SJCRH30 (cell line): ENCODE measurements at regions not wholly inside any gene's neighbourhood (a gene's known extent, or its start where the extent isn't known, plus 50 kb on each side); places are given as distances from the start of the nearest gene placed in this dataset.

Source experiments
- DNase-seq, 2 experiments: peaks; one replicate each; pipeline ENCODE4 v3.0.0-alpha.2; 2015 to 2020
- H3K27ac ChIP-seq: fragments of 250-450 bp; sonication (Bioruptor Pico); 2 replicates; pipeline ENCODE4 v1.5.1; 2020; ENCODE audit warnings: mild to moderate bottlenecking, moderate library complexity
- H3K27me3 ChIP-seq: fragments of 250-450 bp; sonication (Bioruptor Pico); 2 replicates; pipeline ENCODE4 v1.5.1; 2020; ENCODE audit warnings: mild to moderate bottlenecking, moderate library complexity
- H3K36me3 ChIP-seq: fragments of 250-450 bp; sonication (Bioruptor Pico); 2 replicates; pipeline ENCODE4 v1.5.1; 2020; ENCODE audit warnings: mild to moderate bottlenecking, moderate library complexity
- H3K4me1 ChIP-seq: fragments of 250-450 bp; sonication (Bioruptor Pico); 2 replicates; pipeline ENCODE4 v1.5.1; 2020; ENCODE audit warnings: mild to moderate bottlenecking, moderate library complexity
- H3K4me3 ChIP-seq: fragments of 250-450 bp; sonication (Bioruptor Pico); 2 replicates; pipeline ENCODE4 v1.5.1; 2020; ENCODE audit warnings: mild to moderate bottlenecking, moderate library complexity
- H3K9me3 ChIP-seq: fragments of 250-450 bp; sonication (Bioruptor Pico); replicated peaks from 2 replicates; pipeline ENCODE4 v1.5.1; 2020; ENCODE audit warnings: mild to moderate bottlenecking, moderate library complexity

DNA sequence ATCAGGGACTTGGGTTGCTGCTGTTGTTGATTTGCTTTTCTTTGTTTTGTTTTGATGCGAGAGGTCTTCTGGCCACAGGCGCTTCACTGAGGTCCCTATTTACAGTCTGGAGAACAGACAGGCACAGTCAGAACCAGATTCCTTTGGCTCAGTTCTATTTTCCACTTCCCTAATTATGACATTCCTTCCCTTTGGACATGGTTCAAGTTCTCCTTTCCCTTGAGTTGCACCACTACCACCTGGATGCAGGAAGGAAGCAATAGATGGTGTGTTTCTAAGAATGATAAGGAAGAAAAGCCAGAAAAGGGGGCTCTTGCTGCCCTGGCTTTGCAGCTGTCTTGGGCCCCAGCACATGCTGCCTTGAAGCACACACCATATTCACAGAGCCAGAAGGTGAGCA is 160.6 kb downstream of the MAF start:
- no peaks in the 10 kb centered on the region for H3K9me3 ChIP-seq
- DNase-seq = no peak
- H3K27ac ChIP-seq = no peak overlapping the region
- no peaks in the 10 kb centered on the region for H3K4me1 ChIP-seq
- H3K27me3 ChIP-seq = no peaks in the 10 kb centered on the region
- H3K4me3 ChIP-seq = no peak overlapping the region
- H3K36me3 ChIP-seq = no peaks in the 10 kb centered on the region

DNA sequence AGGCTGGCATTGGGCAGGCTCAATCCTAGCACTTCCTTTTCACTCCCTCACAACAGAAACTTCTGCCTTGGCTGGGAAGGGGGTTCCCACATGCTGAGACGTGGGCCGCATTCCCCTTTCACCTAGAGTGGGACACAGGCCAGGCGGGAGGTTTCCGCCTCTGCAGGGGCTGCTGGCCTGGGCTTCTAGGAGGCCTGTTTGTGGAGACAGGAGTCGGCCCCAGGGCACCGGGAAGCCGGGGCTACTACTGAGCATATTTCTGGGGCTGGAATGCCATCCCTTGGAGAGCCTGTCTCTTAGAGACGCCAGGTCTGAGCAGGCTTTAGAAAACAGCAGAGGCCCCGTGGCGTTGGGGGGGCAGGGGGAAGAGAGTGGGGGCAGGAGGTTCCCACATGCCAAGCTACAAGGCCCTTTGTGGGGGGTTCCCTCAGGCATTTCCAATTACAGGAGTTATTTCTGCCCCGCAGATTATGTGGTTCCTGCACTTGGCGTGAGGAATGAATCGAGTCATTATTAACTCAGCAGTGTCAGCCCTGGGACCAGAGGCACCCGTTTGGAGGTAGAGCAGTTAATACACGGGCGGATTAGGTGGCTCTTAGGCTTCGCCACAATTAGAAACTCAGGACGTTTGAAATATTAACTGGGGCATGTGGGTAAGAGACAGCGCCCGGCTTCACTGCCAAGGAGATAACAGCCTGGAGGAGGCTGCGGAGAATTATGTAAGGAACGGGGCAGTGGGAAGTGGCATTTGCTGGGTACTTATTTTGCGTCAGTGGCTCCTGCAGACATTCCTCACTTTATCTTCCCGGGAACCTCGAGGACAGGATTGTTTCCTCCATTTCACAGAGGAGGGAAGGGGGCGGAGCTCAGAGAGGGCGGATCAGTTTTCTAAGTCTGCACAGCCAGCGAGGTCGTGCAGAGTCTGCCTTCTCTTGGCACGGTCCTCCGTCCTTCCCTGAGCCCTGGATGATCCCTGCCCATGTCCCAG is 162.5 kb downstream of the MAF start:
- H3K4me3 ChIP-seq = peak overlapping the region; percentile 23
- DNase-seq = peak; percentile 41 to 62
- H3K4me1 ChIP-seq = no peaks in the 10 kb centered on the region
- H3K36me3 ChIP-seq = no peaks in the 10 kb centered on the region
- H3K27me3 ChIP-seq = no peaks in the 10 kb centered on the region
- no peaks in the 10 kb centered on the region for H3K9me3 ChIP-seq
- H3K27ac ChIP-seq = no peak overlapping the region

DNA sequence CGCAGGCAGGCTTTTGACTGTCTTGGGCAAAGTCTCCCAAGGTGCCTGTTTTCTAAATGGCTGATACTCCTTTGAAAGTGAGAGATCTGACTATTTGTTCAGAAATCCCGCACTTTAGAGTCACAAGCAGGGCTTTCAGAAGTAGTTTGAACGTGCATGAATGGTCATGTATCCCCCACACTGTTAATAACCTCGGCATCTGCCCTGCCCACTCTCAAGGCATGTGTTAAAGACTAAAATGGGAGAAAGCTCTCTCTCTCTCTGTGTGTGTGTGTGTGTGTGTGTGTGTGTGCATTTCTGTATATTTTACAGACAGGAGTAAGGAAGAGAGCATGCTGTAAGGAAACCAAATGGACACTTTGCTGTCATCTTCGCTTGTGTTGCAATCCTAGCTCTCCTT is 163.7 kb downstream of the MAF start:
- no peaks in the 10 kb centered on the region for H3K9me3 ChIP-seq
- no peaks in the 10 kb centered on the region for H3K36me3 ChIP-seq
- no peak overlapping the region for H3K4me3 ChIP-seq
- H3K4me1 ChIP-seq = no peaks in the 10 kb centered on the region
- no peaks in the 10 kb centered on the region for H3K27me3 ChIP-seq
- DNase-seq = no peak
- H3K27ac ChIP-seq = no peak overlapping the region

DNA sequence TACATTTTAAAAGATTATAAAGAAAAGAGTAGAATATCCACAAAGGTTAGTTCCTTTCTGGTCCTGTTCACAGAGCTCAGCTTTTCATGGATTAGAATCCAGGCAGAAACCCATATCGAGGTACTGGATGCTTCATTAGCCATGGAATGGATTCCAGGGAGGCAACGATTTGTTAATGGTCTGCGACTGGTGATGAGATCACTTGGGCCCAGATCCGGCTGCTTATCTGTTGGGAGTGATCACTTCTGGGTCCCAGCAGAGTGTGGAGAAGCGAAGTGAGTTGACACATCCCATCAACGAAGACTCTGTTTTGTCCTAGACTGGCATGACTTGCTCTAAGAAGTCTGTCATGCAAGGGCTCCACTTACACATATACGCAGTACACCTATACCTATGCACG is 165.8 kb downstream of the MAF start:
- Histone ChIP-seq H3K27me3 (no peaks in the 10 kb centered on the region), H3K36me3 (no peaks in the 10 kb centered on the region)

DNA sequence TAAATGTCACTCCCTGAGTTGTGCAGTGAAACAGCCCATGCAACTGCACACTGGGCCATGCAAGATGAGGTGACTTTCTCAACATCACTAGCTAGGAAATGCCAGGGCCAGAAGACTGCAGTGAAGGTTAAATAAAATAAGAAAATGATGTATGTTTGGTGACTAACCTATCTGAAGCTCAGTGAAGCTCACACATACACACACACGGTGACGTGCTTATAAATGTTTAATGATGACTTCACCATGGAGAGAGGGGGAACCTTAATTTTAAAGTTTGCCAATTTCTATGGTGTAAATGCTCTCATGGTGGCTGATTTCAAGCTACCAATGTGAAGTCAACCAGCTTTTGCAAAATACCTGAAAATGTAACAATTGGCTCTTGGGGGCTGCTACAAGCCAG is 166.4 kb downstream of the MAF start:
- H3K36me3 ChIP-seq = no peaks in the 10 kb centered on the region
- no peaks in the 10 kb centered on the region for H3K4me1 ChIP-seq
- H3K27ac ChIP-seq = no peak overlapping the region
- H3K4me3 ChIP-seq = no peak overlapping the region
- H3K27me3 ChIP-seq = no peaks in the 10 kb centered on the region
- no peaks in the 10 kb centered on the region for H3K9me3 ChIP-seq
- DNase-seq = no peak

More for the DNA sequence above, 165.8 kb downstream of the MAF start:
- no peaks in the 10 kb centered on the region for H3K4me1 ChIP-seq
- DNase-seq = no peak
- H3K27ac ChIP-seq = no peak overlapping the region
- H3K4me3 ChIP-seq = no peak overlapping the region
- H3K9me3 ChIP-seq = no peaks in the 10 kb centered on the region

DNA sequence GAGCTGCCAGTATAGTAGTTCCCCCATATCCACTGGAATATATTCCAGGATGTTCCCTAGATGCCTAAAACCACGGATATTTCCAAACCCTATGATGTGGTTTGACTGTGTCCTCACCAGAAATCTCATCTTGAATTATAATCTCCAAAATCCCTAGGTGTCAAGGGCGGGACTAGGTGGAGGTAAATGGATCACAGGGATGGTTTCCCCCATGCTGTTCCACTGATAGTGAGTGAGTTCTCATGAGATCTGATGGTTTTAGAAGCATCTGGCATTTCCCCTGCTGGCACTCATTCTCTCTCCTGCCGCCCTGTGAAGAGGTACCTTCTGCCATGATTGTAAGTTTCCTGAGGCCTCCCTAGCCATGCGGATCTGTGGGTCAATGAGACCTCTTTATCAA is 168.6 kb downstream of the MAF start:
- no peaks in the 10 kb centered on the region for H3K4me1 ChIP-seq
- H3K27me3 ChIP-seq = no peaks in the 10 kb centered on the region
- H3K4me3 ChIP-seq = no peak overlapping the region
- H3K27ac ChIP-seq = no peak overlapping the region
- no peaks in the 10 kb centered on the region for H3K9me3 ChIP-seq
- H3K36me3 ChIP-seq = no peaks in the 10 kb centered on the region
- no peak for DNase-seq

DNA sequence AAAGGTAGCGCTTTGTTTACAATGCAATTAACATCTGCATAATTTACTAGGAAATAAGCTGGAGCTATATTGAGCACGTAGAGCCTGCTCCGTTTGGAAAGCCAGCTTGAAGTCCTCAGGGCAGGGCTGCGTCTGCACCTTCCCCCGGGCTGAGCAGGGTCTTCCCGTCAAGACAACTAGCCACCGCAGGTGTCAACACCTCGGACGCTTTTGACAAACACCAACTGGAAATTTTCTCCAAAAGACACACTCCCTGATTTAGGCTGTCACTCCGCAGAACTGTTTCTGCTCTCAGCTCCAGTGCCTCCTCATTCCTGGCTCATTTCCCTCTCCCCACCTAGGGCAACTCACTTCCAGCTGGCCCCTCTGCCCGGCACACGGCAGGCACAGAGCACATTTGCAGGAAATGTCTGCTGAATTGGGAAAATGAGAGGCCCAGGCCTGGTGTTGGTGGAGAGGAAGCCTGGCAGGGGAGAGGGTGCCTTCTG is 170.3 kb downstream of the MAF start:
- no peaks in the 10 kb centered on the region for H3K36me3 ChIP-seq
- no peak overlapping the region for H3K27ac ChIP-seq
- DNase-seq = no peak

DNA sequence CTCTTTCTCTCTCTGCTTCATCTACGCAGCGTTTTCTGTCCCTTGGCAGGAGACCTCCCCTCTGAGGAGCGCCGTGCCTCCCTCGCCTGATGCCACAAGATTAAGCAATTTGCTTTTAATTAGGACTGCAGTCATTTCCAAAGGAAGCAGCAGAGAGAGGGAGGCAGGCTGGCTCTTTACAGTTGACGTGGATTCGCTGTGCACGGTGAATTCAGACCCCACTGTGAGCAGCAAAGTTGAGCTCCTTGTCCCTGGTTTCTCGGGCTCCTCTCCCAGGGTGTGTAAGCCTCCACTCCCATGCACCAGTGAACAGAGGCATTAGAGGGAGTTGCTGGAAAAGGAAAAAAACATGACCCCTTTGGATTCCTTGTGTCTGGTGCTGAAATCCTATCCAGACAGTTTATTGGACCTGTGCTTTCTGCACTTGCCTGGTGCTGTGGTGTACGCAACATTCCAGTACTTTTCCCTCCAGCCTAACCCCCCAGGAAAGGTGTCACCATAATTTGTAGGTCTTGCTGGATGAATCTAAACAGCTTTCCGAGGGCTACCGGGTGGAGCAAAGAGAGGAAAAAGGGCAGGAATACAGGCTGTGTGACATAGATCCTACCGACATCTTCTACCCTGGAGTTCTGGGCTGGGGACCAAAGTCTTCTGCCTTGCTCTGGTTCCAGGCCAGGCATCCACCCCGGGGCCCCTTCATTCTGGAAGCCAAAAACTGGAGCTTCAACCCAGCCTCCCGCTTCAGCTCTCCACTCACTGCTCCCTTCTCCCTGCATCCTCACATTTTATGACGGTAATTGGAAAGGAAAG is 171.0 kb downstream of the MAF start:
- no peak overlapping the region for H3K27ac ChIP-seq
- no peaks in the 10 kb centered on the region for H3K9me3 ChIP-seq
- no peaks in the 10 kb centered on the region for H3K27me3 ChIP-seq
- no peaks in the 10 kb centered on the region for H3K36me3 ChIP-seq
- DNase-seq = no peak
- no peak overlapping the region for H3K4me3 ChIP-seq
- H3K4me1 ChIP-seq = no peaks in the 10 kb centered on the region

More for the DNA sequence above, 170.3 kb downstream of the MAF start:
- no peaks in the 10 kb centered on the region for H3K4me1 ChIP-seq
- no peaks in the 10 kb centered on the region for H3K9me3 ChIP-seq
- H3K27me3 ChIP-seq = no peaks in the 10 kb centered on the region
- no peak overlapping the region for H3K4me3 ChIP-seq

DNA sequence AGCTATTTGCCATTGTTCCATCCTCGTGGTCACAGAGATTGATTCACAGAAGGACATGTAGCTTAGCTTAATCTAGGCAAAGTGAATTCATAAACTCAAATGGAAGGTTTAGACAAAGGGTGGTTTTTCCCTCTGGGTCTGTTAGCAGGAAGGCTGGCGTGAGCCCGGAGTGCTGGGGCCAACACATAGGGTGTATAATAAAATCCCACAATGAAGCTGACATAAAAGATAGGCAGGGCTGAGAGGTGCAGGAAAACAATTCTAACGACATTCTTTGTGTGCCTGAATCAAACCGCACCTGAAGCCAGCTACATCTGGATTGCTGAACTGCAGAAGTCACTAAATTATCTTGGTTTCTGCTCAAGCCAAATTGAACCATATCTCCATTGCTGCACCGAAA is 173.9 kb downstream of the MAF start:
- Histone ChIP-seq H3K4me1 (no peaks in the 10 kb centered on the region), H3K9me3 (no peaks in the 10 kb centered on the region), H3K27me3 (no peaks in the 10 kb centered on the region), H3K4me3 (no peak overlapping the region), H3K36me3 (no peaks in the 10 kb centered on the region), H3K27ac (no peak overlapping the region)
- no peak for DNase-seq

DNA sequence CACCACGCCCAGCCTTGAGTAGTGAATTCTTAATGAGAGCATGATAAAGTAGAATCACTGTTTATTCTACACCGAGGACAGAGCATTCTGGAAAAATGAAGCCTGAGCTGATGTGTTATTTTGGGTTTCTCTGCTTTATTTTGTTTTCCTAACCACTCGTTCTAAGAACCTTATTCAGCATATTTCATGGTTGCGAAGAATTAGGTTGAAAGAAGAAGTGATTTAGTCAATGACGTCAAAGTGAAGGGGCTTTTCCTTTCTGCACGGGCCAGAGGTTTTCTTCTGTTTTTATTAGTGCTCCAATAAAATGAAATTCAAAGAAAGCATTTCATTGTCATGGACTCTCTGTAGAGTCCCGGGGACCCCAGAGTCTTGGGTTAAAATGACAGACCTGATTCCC is 178.5 kb downstream of the MAF start:
- H3K9me3 ChIP-seq = no peaks in the 10 kb centered on the region
- H3K4me1 ChIP-seq = no peaks in the 10 kb centered on the region
- H3K27ac ChIP-seq = no peak overlapping the region
- DNase-seq = no peak
- no peaks in the 10 kb centered on the region for H3K27me3 ChIP-seq
- H3K4me3 ChIP-seq = no peak overlapping the region
- no peaks in the 10 kb centered on the region for H3K36me3 ChIP-seq

DNA sequence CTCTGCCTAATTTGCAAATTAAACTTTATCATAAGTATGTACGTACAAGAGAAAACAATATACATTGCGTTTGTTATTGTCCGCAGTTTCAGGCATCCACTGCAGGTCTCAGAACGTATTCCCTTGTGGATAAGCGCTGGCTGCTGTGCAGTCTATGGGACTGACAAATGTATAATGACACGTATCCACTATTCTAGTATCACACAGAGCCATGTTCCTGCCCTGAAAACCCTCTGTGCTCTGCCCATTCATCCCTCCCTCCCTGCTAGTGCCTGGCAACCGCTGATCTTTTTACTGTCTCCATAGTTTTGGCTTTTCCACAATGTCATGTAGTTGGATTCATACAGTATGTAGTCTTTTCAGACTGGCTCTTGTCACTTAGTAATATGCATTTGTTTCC is 179.4 kb downstream of the MAF start:
- Histone ChIP-seq H3K4me1 (no peaks in the 10 kb centered on the region), H3K4me3 (no peak overlapping the region), H3K36me3 (no peaks in the 10 kb centered on the region), H3K27ac (no peak overlapping the region), H3K27me3 (no peaks in the 10 kb centered on the region), H3K9me3 (no peaks in the 10 kb centered on the region)
- no peak for DNase-seq

DNA sequence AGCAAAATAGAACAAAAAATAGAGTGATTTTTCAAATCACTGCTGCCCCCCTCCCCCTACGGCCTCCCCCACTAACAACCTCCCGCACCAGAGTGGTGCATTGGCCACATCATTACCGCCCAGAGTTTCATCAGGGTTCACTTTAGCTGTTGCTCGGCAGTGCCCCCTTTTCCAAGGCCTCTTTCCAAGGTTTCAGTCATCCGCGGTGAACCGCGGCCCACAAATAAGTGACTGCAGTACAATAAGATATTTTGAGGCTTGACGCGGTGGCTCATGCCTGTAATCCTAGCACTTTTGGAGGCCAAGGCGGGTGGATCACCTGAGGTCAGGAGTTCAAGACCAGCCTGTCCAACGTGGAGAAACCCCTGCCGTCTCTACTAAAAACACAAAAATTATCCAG is 180.0 kb downstream of the MAF start:
- Histone ChIP-seq H3K27me3 (no peaks in the 10 kb centered on the region), H3K4me1 (no peaks in the 10 kb centered on the region), H3K27ac (no peak overlapping the region), H3K4me3 (no peak overlapping the region), H3K36me3 (no peaks in the 10 kb centered on the region), H3K9me3 (no peaks in the 10 kb centered on the region)
- DNase-seq = no peak

DNA sequence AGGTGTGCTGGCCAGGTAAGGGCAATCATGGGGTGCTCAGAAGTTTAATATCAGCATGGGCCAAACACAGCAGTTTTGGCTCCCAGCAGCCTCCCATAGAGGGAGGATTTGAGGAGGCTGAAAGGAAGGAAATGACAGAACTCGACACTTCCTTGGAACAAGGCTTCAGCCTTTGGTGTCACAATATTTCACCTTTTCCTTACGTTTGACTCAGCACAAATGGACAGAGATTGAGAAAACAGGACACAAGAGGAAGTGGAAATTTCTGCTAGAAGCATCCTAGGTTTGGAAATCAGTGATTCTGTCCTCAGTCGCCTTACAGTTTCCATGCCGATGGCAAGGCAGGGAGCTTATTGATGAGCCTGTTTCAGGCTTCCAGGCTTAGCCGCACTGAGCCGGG is 181.4 kb downstream of the MAF start:
- H3K4me3 ChIP-seq = no peak overlapping the region
- H3K9me3 ChIP-seq = no peaks in the 10 kb centered on the region
- no peaks in the 10 kb centered on the region for H3K4me1 ChIP-seq
- no peaks in the 10 kb centered on the region for H3K27me3 ChIP-seq
- H3K36me3 ChIP-seq = no peaks in the 10 kb centered on the region
- H3K27ac ChIP-seq = no peak overlapping the region
- DNase-seq = no peak

DNA sequence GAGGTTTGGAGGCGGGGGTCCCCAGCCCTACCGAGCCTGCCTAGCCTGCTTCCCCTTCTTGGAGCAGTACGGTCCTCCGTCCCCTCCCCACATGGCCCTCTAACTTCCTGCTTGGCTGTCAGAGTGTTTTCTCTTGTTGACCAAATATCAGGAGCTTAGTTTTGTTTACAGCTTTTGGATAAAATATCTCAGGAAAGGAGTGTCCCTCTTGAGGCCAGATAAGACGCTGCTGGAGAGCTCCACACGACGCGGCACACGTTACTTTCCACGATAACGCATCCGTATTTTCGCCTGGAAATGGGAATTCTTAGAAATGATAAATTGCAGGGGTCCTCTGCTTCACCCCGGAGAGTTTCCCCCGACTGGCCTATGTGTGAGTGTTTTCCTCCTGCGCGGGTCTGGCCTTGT is 182.9 kb downstream of the MAF start:
- H3K27me3 ChIP-seq = no peaks in the 10 kb centered on the region
- H3K27ac ChIP-seq = no peak overlapping the region
- no peaks in the 10 kb centered on the region for H3K4me1 ChIP-seq
- H3K4me3 ChIP-seq = no peak overlapping the region
- no peaks in the 10 kb centered on the region for H3K9me3 ChIP-seq
- H3K36me3 ChIP-seq = no peaks in the 10 kb centered on the region
- no peak for DNase-seq

DNA sequence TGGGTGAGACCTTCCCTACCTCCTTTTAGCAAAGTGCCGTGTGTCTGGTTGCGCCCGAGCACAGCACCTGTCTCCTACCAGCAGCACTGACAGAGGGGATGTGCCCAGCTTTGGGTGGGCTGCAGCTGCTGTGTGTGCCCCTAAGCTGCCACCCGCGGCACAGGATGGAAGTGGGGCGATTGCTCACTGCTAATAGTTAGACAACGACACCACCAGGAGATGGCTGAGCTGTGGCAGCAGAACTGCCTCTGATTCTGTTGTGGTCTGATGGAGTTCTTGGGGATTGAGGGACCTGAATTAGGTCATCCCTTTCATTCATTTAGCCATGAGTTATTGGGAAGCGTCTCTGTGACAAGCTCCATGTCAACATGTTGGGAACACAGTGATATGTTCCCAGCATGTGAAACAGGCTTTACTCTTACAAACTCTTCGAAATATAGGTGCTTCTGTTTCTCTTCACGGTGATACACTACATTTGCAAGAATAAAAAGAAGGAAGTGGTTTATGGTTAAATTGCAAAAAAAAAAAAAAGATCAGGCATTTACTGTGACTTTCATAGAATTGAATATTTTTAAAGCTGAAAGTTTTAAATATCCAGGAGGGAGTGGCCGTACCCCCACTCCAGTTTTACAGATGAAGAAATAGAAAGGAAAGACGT is 184.4 kb downstream of the MAF start:
- H3K27me3 ChIP-seq = no peaks in the 10 kb centered on the region
- H3K4me3 ChIP-seq = no peak overlapping the region
- H3K27ac ChIP-seq = no peak overlapping the region
- DNase-seq = no peak
- no peaks in the 10 kb centered on the region for H3K9me3 ChIP-seq
- no peaks in the 10 kb centered on the region for H3K4me1 ChIP-seq
- no peaks in the 10 kb centered on the region for H3K36me3 ChIP-seq
